ENCODE measurements at regions not wholly inside any gene's neighbourhood (a gene's known extent, or its start where the extent isn't known, plus 50 kb on each side); places are given as distances from the start of the nearest gene placed in this dataset.

GRCh38 chr10:123491364-123491763, 174.8 kb upstream of the GPR26 start:
- H3K4ac ChIP-seq (ENCODE audit: low read depth, low read length), result no peak overlapping the region
- no peak overlapping the region for H2BK12ac ChIP-seq (ENCODE audit: insufficient read length, low read depth, low read length)
- no peaks in the 10 kb centered on the region for H3K79me2 ChIP-seq (ENCODE audit: insufficient read depth, low read length)
- H4K8ac ChIP-seq (replicated peaks; ENCODE audit: insufficient read length, low read depth, low read length), result no peak overlapping the region
- no peak overlapping the region for H2BK5ac ChIP-seq (ENCODE audit: insufficient read length, low read length)
- H3K23ac ChIP-seq (ENCODE audit: insufficient read length, low read depth, low read length), result no peak overlapping the region
- no peak overlapping the region for H2BK120ac ChIP-seq (ENCODE audit: low read depth, low read length, poor library complexity, severe bottlenecking)
- H3K9me3 Mint-ChIP-seq, result peaks cover 0 to 2% of the 10 kb centered on the region in 2 experiments; a peak in 1 of 5 replicates
- no peak overlapping the region for H3K27ac Mint-ChIP-seq
- peaks cover 5% of the 10 kb centered on the region; the same call in 1 of the 2 replicates for H3K4me1 ChIP-seq (ENCODE audit: insufficient read depth, low read length)
- no peaks in the 10 kb centered on the region for H3K79me1 ChIP-seq (ENCODE audit: insufficient read depth, low read depth, low read length, poor library complexity, severe bottlenecking)
- H3K56ac ChIP-seq (ENCODE audit: insufficient read length, low read depth, low read length), result no peak overlapping the region
- H2AFZ ChIP-seq (ENCODE audit: low read length), result no peak overlapping the region
- no peak overlapping the region for H2AK5ac ChIP-seq (ENCODE audit: insufficient read length, low read length)
- H3T11ph ChIP-seq (ENCODE audit: low read length), result no peak overlapping the region
- no peak overlapping the region for H3K27ac ChIP-seq (ENCODE audit: insufficient read length, low read depth, low read length)
- H4K91ac ChIP-seq (ENCODE audit: insufficient read length, low read depth, low read length), result no peak overlapping the region
- H3K4me3 Mint-ChIP-seq, result no peak overlapping the region
- no peaks in the 10 kb centered on the region; the same call in none of the 2 replicates for H3K27me3 ChIP-seq (ENCODE audit: insufficient read depth, low read length)
- H2BK20ac ChIP-seq (ENCODE audit: low read depth, low read length, poor library complexity, severe bottlenecking), result no peak overlapping the region
- peaks cover 2 to 4% (median 3%) of the 10 kb centered on the region in 3 experiments; a peak in 3 of 7 replicates for H3K36me3 Mint-ChIP-seq (ENCODE audit: insufficient read depth in 1 of 3, low read depth in 3 of 3)
- peaks cover 42 to 47% of the 10 kb centered on the region in 2 experiments for H3K4me1 Mint-ChIP-seq
- H3K14ac ChIP-seq (ENCODE audit: insufficient read depth, low read length), result no peak overlapping the region
- H3K9ac ChIP-seq (ENCODE audit: extremely low read depth, insufficient read length, low read length), result no peak overlapping the region
- no peaks in the 10 kb centered on the region for H4K20me1 ChIP-seq (ENCODE audit: control insufficient read depth, insufficient read depth, insufficient read length)
- peaks cover 24% of the 10 kb centered on the region for H3K27me3 Mint-ChIP-seq (ENCODE audit: low read depth)
- H2BK15ac ChIP-seq (ENCODE audit: low read depth, low read length), result no peak overlapping the region
- WGBS (ENCODE audit: extremely low coverage, insufficient read length, low lambda C conversion rate), result no CpG with 5 or more reads among the region's 6 CpGs
- DNase-seq, result no peak
- no peak overlapping the region for H3K18ac ChIP-seq (ENCODE audit: insufficient read length, low read depth, low read length)
- no peaks in the 10 kb centered on the region for H3K9me3 ChIP-seq (ENCODE audit: control insufficient read depth, low read depth, low read length)
- H4K5ac ChIP-seq (ENCODE audit: insufficient read length, low read depth, low read length), result no peak overlapping the region
- TF ChIP-seq CTCF (conservative IDR thresholded peaks at IDR 0.05), result no peak
- H3K23me2 ChIP-seq (ENCODE audit: insufficient read length, low read depth, low read length, poor library complexity, severe bottlenecking), result no peaks in the 10 kb centered on the region
- H3K4me2 ChIP-seq (ENCODE audit: insufficient read depth, insufficient read length, low read length), result no peak overlapping the region

Measured in H9 (cell line).